GM12878 (cell line): ENCODE measurements at regions not wholly inside any gene's neighbourhood (a gene's known extent, or its start where the extent isn't known, plus 50 kb on each side); places are given as distances from the start of the nearest gene placed in this dataset.

Experiments
- ATAC-seq: fragments of 200-7000 bp; cut with Tn5 transposase; 3 replicates; pipeline ENCODE4 v1.9.1; 2020; ENCODE audit warnings: mild to moderate bottlenecking, moderate library complexity
- BruUV-seq: library from RNA; stranded (reverse); fragments of 400-500 nt; replicated peaks from 2 replicates; lab custom pipeline; 2021; lab: Mats Ljungman, UMichigan
- CTCF ChIA-PET: fragments of 300-600 bp; sonication (Branson Sonifier 250); formaldehyde crosslinking; extraction: SDS; loops from one replicate; lab custom pipeline; 2021; ENCODE audit warnings: inconsistent platforms; lab: Yijun Ruan, JAX
- POLR2A ChIA-PET: fragments of 350-600 bp; formaldehyde crosslinking; extraction: SDS; loops from one replicate; lab custom pipeline; 2021; ENCODE audit warnings: inconsistent platforms; lab: Charles Lee
- RAD21 ChIA-PET: fragments of 300-600 bp; sonication (Branson Sonifier 250); formaldehyde crosslinking; loops from one replicate; lab custom pipeline; 2023; ENCODE audit warnings: antibody characterized with exemption; ENCODE audit not compliant: unreplicated experiment; lab: Charles Lee
- SMC1A ChIA-PET: fragments of 300-600 bp; sonication (Branson Sonifier 250); formaldehyde crosslinking; loops from one replicate; lab custom pipeline; 2023; ENCODE audit not compliant: unreplicated experiment, uncharacterized antibody; lab: Charles Lee
- DNase-seq: peaks from one replicate; pipeline ENCODE4 v3.0.0-alpha.2; 2011; ENCODE audit warnings: low read depth, low spot score
- FAIRE-seq: peaks from 3 replicates; lab custom pipeline; 2011; peaks lifted over from hg19 to GRCh38; lab: Jason Lieb, UNC
- H2AFZ ChIP-seq: 2 replicates; pipeline ENCODE4 v1.6.0; 2011; ENCODE audit warnings: low read depth, low read length, control low read depth; ENCODE audit not compliant: control insufficient read depth
- H3K27ac ChIP-seq: 2 replicates; pipeline ENCODE4 v1.5.1; 2011; ENCODE audit warnings: control low read depth; ENCODE audit not compliant: control insufficient read depth, insufficient read depth
- H3K27me3 ChIP-seq, 2 experiments: replicated peaks in 1 of 2; 2 replicates each; pipeline versions ENCODE4 v1.6.0 to v1.6.1; 2011; ENCODE audit warnings: low read length in 1 of 2; ENCODE audit not compliant: control insufficient read depth in 2 of 2, insufficient read depth in 2 of 2
- H3K36me3 ChIP-seq, 2 experiments: 2 replicates each; pipeline ENCODE4 v1.5.1; 2011; ENCODE audit warnings: low read length in 1 of 2; ENCODE audit not compliant: control insufficient read depth in 2 of 2, insufficient read depth in 2 of 2
- H3K4me1 ChIP-seq: 2 replicates; pipeline ENCODE4 v1.6.1; 2011; ENCODE audit warnings: mild to moderate bottlenecking, low read length, moderate library complexity, mixed read lengths; ENCODE audit not compliant: control insufficient read depth, insufficient read depth
- H3K4me2 ChIP-seq: 2 replicates; pipeline ENCODE4 v1.6.0; 2011; ENCODE audit warnings: control low read depth; ENCODE audit not compliant: control insufficient read depth, insufficient read depth
- H3K4me3 ChIP-seq: fragments of 200-600 bp; sonication (generic); 2 replicates; pipeline ENCODE4 v1.5.1; 2016
- H3K79me2 ChIP-seq: 2 replicates; pipeline ENCODE4 v1.6.0; 2011; ENCODE audit warnings: low read length; ENCODE audit not compliant: control insufficient read depth, insufficient read depth
- H3K9ac ChIP-seq: 2 replicates; pipeline ENCODE4 v1.8.0; 2011; ENCODE audit warnings: low read length, control low read depth, mixed read lengths; ENCODE audit not compliant: control insufficient read depth, insufficient read depth
- H3K9me3 ChIP-seq: replicated peaks from 3 replicates; pipeline ENCODE4 v1.5.1; 2011; ENCODE audit warnings: mild to moderate bottlenecking, low read length; ENCODE audit not compliant: control insufficient read depth, insufficient read depth
- H4K20me1 ChIP-seq: 2 replicates; pipeline ENCODE4 v1.6.0; 2011; ENCODE audit not compliant: control insufficient read depth, insufficient read depth
- BCLAF1 ChIP-seq: fragments of 450-650 bp; IDR thresholded peaks from 2 replicates; pipeline ENCODE4 v1.6.1; 2017; ENCODE audit warnings: antibody characterized with exemption, mild to moderate bottlenecking, moderate library complexity
- CBFB ChIP-seq: IDR thresholded peaks from 2 replicates; pipeline ENCODE4 v1.6.1; 2016; ENCODE audit warnings: antibody characterized with exemption, low read depth
- CBX5 ChIP-seq: sonication (generic); IDR thresholded peaks from 2 replicates; pipeline ENCODE4 v1.6.1; 2016; ENCODE audit warnings: low read depth, moderate library complexity, mild to moderate bottlenecking, inconsistent platforms
- CHD2 ChIP-seq: IDR thresholded peaks from 2 replicates; pipeline ENCODE4 v1.6.1; 2011; ENCODE audit warnings: low read depth, low read length, improper control_type of control experiment, borderline replicate concordance
- EZH2 ChIP-seq: IDR thresholded peaks from 2 replicates; pipeline ENCODE4 v1.6.1; 2012; ENCODE audit warnings: low read depth, mild to moderate bottlenecking, control low read depth, inconsistent platforms, low read length, borderline replicate concordance; ENCODE audit not compliant: control insufficient read depth
- HDGF ChIP-seq: fragments of 450-650 bp; IDR thresholded peaks from 2 replicates; pipeline ENCODE4 v1.6.1; 2016; ENCODE audit warnings: antibody characterized with exemption
- IKZF1 ChIP-seq: fragments of 450-650 bp; conservative IDR thresholded peaks from 2 replicates; pipeline ENCODE4 v1.6.1; 2017; ENCODE audit warnings: antibody characterized with exemption, mild to moderate bottlenecking
- IRF3 ChIP-seq: fragments of 450-650 bp; IDR thresholded peaks from 2 replicates; pipeline ENCODE4 v1.6.1; 2014; ENCODE audit warnings: mild to moderate bottlenecking
- NR2C1 ChIP-seq: fragments of 450-650 bp; IDR thresholded peaks from 2 replicates; pipeline ENCODE4 v1.6.1; 2017; ENCODE audit warnings: antibody characterized with exemption, mild to moderate bottlenecking, moderate library complexity
- PML ChIP-seq: IDR thresholded peaks from 2 replicates; pipeline ENCODE4 v1.6.1; 2012; ENCODE audit warnings: low read length, inconsistent platforms
- PRDM15 ChIP-seq: fragments of 450-650 bp; formaldehyde crosslinking; IDR thresholded peaks from 2 replicates; pipeline ENCODE4 v1.4.0; 2020; ENCODE audit warnings: mild to moderate bottlenecking, moderate library complexity
- RELA ChIP-seq: fragments of 450-650 bp; IDR thresholded peaks from 2 replicates; pipeline ENCODE4 v1.8.0; 2014; ENCODE audit warnings: borderline replicate concordance; ENCODE audit not compliant: partially characterized antibody
- SREBF1 ChIP-seq: IDR thresholded peaks from 2 replicates; pipeline ENCODE4 v1.6.1; 2012; ENCODE audit warnings: mild to moderate bottlenecking, low read length
- SRF ChIP-seq, 2 experiments: IDR thresholded peaks; 2 replicates each; pipeline ENCODE4 v1.6.1; 2011; ENCODE audit warnings: low read depth in 2 of 2, low read length in 2 of 2, mild to moderate bottlenecking in 1 of 2, moderate library complexity in 1 of 2
- WRNIP1 ChIP-seq: IDR thresholded peaks from 2 replicates; pipeline ENCODE4 v1.6.1; 2011; ENCODE audit warnings: low read depth, low read length, improper control_type of control experiment, borderline replicate concordance
- ZNF217 ChIP-seq: fragments of 450-650 bp; IDR thresholded peaks from 2 replicates; pipeline ENCODE4 v1.6.1; 2017; ENCODE audit warnings: antibody characterized with exemption, mild to moderate bottlenecking
- ZNF24 ChIP-seq: fragments of 450-650 bp; IDR thresholded peaks from 2 replicates; pipeline ENCODE4 v1.6.1; 2017; ENCODE audit warnings: antibody characterized with exemption, mild to moderate bottlenecking
- ZNF622 ChIP-seq: fragments of 450-650 bp; IDR thresholded peaks from 2 replicates; pipeline ENCODE4 v1.6.1; 2017; ENCODE audit warnings: mild to moderate bottlenecking, inconsistent platforms
- WGBS: methylation state at CpG from one replicate; pipeline ENCODE4 v1.1.6; 2016; ENCODE audit warnings: low lambda C conversion rate; ENCODE audit not compliant: insufficient replicate concordance, insufficient coverage; ENCODE audit errors: missing lambda C conversion rate; 5-methylcytosine and 5-hydroxymethylcytosine counted together
- in situ Hi-C: fragments of 300-500 bp; cut with MboI; formaldehyde crosslinking; loops from 9 replicates; pipeline ENCODE4 v1.14.3; 2018; ENCODE audit warnings: mixed read lengths
- intact Hi-C: fragments of 100-400 bp; cut with micrococcal nuclease; formaldehyde crosslinking; loops from one replicate; pipeline ENCODE4 v1.14.2; 2022; ENCODE audit not compliant: unreplicated experiment

- TF ChIP-seq PRDM15 (CRISPR knock-in tag), result no peak
- no peak for TF ChIP-seq CHD2
- TF ChIP-seq EZH2, result no peak
- TF ChIP-seq IRF3, result no peak
- no peak for TF ChIP-seq PML
- TF ChIP-seq WRNIP1, result no peak
- no peak for TF ChIP-seq SREBF1
- no peak for TF ChIP-seq ZNF622
- no peak for TF ChIP-seq CBX5
These were observed 401.6 kb upstream of the SMIM21 start (continued) for GRCh38 chr18:75829091-75829490.

DNA sequence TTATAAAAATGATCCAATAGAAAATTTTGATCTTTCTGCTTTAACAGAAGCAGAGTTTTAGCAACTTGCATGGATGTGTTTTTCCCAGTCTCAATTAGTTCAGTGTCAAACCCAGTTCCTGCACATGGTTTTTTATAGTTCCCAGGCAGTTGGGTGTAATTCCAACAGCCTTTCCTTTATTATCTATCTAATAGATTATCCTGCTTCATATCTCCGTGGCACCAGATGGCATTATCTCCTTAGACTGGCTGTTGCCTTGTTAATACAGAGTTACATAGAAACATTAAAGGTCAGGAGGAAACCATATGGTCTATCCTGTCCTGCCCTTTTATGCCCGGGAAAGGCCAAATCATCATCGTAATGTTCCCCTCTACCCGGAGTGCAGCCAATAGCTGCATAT, 400.9 kb upstream of the SMIM21 start:
- no peaks in the 10 kb centered on the region; a peak in 1 of 4 replicates for H3K27me3 ChIP-seq
- H3K4me2 ChIP-seq, result no peak overlapping the region
- no TSS peak for BruUV-seq
- 45% methylated on average over 4 of the region's 4 CpGs for WGBS
- H4K20me1 ChIP-seq, result no peaks in the 10 kb centered on the region
- ATAC-seq, result no peak
- in situ Hi-C loops (no loop called here), intact Hi-C loops (no loop called here)
- ChIA-PET RAD21 (no interaction called here), POLR2A (no interaction called here), SMC1A (no interaction called here), CTCF (no interaction called here)
- no peak overlapping the region for H2AFZ ChIP-seq
- no peak for DNase-seq
- H3K79me2 ChIP-seq, result no peaks in the 10 kb centered on the region
- H3K9ac ChIP-seq, result no peak overlapping the region
- no peaks in the 10 kb centered on the region for H3K4me1 ChIP-seq
- no peak for FAIRE-seq
- H3K4me3 ChIP-seq, result no peak overlapping the region
- no peaks in the 10 kb centered on the region for H3K36me3 ChIP-seq
- H3K27ac ChIP-seq, result no peak overlapping the region
- no peaks in the 10 kb centered on the region for H3K9me3 ChIP-seq
- TF ChIP-seq CBFB (no peak), ZNF24 (no peak), SRF (IDR thresholded peaks at IDR 0.05; ENCODE audit: low read depth in 2 of 2, low read length in 2 of 2) (no peak), HDGF (no peak), IKZF1 (no peak), BCLAF1 (no peak), ZNF217 (no peak), NR2C1 (no peak), RELA (no peak)
